ENCODE measurements at regions not wholly inside any gene's neighbourhood (a gene's known extent, or its start where the extent isn't known, plus 50 kb on each side); places are given as distances from the start of the nearest gene placed in this dataset.

DNA sequence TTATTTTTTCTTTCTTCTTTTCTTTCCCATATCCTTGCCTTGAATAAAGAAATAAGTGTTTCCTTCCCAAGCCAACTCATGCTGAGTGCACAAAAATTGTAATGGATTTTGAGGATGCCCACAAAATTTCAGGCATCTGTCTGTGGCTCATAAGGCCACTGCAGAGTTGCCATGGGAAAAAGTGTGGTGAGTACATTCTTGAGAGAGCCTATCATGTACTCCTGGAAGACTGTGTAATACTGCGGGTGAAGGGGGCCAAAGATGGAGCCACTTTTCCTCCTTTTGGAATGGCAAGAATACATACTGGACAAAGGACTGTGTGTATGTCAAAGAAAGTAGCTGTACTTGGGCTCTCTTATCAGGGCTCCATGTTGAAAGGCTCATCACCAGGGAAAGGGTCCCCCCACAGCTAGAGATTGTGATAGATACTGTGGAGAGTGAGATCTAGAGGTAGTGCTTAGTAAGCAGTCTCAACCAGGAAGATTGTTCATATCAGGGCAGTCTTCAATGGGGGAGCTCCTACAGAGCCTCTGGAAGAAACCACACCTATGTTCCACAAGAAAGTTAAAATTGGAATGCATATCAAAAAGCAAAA is 341.6 kb upstream of the KCND2 start:
- no peak overlapping the region for H2AFZ ChIP-seq
- H3K9me2 ChIP-seq (ENCODE audit: insufficient read depth), result peaks cover 8% of the 10 kb centered on the region; the same call in 1 of the 2 replicates
- Mint-ChIP-seq H3K27ac (no peak overlapping the region), H3K36me3 (ENCODE audit: low read depth) (peaks cover 3% of the 10 kb centered on the region; the same call in 1 of the 3 replicates), H3K9me3 (no peaks in the 10 kb centered on the region), H3K4me3 (no peak overlapping the region), H3K4me1 (no peaks in the 10 kb centered on the region), H3K27me3 (ENCODE audit: insufficient read depth, low read depth, poor library complexity) (peaks cover 3% of the 10 kb centered on the region)
- no peaks in the 10 kb centered on the region for H3F3A ChIP-seq (replicated peaks; ENCODE audit: low read depth)
- H3K27ac ChIP-seq (ENCODE audit: low read depth), result no peak overlapping the region
- no peak for TF ChIP-seq EZH2 (IDR thresholded peaks at IDR 0.05; ENCODE audit: low read depth, unreplicated experiment)
- no peak for TF ChIP-seq CREB1 (CRISPR knock-in tag; IDR thresholded peaks at IDR 0.05; ENCODE audit: low read depth)
- no peak for TF ChIP-seq EZH2phosphoT487 (IDR thresholded peaks at IDR 0.05; ENCODE audit: unreplicated experiment)
- no peak for TF ChIP-seq REST (IDR thresholded peaks at IDR 0.05; ENCODE audit: unreplicated experiment)
- no peak for TF ChIP-seq NANOG (IDR thresholded peaks at IDR 0.05; ENCODE audit: borderline replicate concordance)
- no peak for TF ChIP-seq JUNB (IDR thresholded peaks at IDR 0.05; ENCODE audit: unreplicated experiment)
- no peak for TF ChIP-seq CTCF (conservative IDR thresholded peaks at IDR 0.05; ENCODE audit: low read depth in 2 of 2)
- TF ChIP-seq ETS1 (IDR thresholded peaks at IDR 0.05), result no peak
- TF ChIP-seq ZNF331 (CRISPR knock-in tag; IDR thresholded peaks at IDR 0.05; ENCODE audit: low read depth), result no peak
- no peak for TF ChIP-seq STAT1 (IDR thresholded peaks at IDR 0.05; ENCODE audit: unreplicated experiment)
- no peak for TF ChIP-seq POLR2AphosphoS5 (IDR thresholded peaks at IDR 0.05; ENCODE audit: low read depth)
- TF ChIP-seq, protein P1, sequence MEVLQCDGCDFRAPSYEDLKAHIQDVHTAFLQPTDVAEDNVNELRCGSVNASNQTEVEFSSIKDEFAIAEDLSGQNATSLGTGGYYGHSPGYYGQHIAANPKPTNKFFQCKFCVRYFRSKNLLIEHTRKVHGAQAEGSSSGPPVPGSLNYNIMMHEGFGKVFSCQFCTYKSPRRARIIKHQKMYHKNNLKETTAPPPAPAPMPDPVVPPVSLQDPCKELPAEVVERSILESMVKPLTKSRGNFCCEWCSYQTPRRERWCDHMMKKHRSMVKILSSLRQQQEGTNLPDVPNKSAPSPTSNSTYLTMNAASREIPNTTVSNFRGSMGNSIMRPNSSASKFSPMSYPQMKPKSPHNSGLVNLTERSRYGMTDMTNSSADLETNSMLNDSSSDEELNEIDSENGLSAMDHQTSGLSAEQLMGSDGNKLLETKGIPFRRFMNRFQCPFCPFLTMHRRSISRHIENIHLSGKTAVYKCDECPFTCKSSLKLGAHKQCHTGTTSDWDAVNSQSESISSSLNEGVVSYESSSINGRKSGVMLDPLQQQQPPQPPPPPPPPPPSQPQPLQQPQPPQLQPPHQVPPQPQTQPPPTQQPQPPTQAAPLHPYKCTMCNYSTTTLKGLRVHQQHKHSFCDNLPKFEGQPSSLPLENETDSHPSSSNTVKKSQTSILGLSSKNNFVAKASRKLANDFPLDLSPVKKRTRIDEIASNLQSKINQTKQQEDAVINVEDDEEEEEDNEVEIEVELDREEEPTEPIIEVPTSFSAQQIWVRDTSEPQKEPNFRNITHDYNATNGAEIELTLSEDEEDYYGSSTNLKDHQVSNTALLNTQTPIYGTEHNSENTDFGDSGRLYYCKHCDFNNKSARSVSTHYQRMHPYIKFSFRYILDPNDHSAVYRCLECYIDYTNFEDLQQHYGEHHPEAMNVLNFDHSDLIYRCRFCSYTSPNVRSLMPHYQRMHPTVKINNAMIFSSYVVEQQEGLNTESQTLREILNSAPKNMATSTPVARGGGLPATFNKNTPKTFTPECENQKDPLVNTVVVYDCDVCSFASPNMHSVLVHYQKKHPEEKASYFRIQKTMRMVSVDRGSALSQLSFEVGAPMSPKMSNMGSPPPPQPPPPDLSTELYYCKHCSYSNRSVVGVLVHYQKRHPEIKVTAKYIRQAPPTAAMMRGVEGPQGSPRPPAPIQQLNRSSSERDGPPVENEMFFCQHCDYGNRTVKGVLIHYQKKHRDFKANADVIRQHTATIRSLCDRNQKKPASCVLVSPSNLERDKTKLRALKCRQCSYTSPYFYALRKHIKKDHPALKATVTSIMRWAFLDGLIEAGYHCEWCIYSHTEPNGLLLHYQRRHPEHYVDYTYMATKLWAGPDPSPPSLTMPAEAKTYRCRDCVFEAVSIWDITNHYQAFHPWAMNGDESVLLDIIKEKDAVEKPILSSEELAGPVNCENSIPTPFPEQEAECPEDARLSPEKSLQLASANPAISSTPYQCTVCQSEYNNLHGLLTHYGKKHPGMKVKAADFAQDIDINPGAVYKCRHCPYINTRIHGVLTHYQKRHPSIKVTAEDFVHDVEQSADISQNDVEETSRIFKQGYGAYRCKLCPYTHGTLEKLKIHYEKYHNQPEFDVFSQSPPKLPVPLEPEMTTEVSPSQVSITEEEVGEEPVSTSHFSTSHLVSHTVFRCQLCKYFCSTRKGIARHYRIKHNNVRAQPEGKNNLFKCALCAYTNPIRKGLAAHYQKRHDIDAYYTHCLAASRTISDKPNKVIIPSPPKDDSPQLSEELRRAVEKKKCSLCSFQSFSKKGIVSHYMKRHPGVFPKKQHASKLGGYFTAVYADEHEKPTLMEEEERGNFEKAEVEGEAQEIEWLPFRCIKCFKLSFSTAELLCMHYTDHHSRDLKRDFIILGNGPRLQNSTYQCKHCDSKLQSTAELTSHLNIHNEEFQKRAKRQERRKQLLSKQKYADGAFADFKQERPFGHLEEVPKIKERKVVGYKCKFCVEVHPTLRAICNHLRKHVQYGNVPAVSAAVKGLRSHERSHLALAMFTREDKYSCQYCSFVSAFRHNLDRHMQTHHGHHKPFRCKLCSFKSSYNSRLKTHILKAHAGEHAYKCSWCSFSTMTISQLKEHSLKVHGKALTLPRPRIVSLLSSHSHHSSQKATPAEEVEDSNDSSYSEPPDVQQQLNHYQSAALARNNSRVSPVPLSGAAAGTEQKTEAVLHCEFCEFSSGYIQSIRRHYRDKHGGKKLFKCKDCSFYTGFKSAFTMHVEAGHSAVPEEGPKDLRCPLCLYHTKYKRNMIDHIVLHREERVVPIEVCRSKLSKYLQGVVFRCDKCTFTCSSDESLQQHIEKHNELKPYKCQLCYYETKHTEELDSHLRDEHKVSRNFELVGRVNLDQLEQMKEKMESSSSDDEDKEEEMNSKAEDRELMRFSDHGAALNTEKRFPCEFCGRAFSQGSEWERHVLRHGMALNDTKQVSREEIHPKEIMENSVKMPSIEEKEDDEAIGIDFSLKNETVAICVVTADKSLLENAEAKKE (CRISPR knock-in tag; IDR thresholded peaks at IDR 0.05), result no peak
- TF ChIP-seq ZNF114 (CRISPR knock-in tag; IDR thresholded peaks at IDR 0.05), result no peak
- H3K4me3 ChIP-seq, result no peak overlapping the region
- DNase-seq (ENCODE audit: low spot score) (no peak), ATAC-seq (no peak)
- no peaks in the 10 kb centered on the region for H3K27me3 ChIP-seq (ENCODE audit: insufficient read depth)
- no peaks in the 10 kb centered on the region for H3K4me1 ChIP-seq (ENCODE audit: insufficient read depth)
- no peak overlapping the region for H3K4me2 ChIP-seq
- no peaks in the 10 kb centered on the region for H4K20me1 ChIP-seq (replicated peaks; ENCODE audit: insufficient read depth)
- no peaks in the 10 kb centered on the region for H3K79me2 ChIP-seq (replicated peaks; ENCODE audit: insufficient read depth)
- H3K36me3 ChIP-seq (ENCODE audit: insufficient read depth), result no peaks in the 10 kb centered on the region

All from GM23338 (cell line).